ENCODE measurements at regions not wholly inside any gene's neighbourhood (a gene's known extent, or its start where the extent isn't known, plus 50 kb on each side); places are given as distances from the start of the nearest gene placed in this dataset.

GRCh38 chr12:33794954-33795353 lies 227.3 kb upstream of the ALG10 start:
- no peak for TF ChIP-seq POLR2AphosphoS5 (IDR thresholded peaks at IDR 0.05)
- no peak for TF ChIP-seq CTCF (IDR thresholded peaks at IDR 0.05)
